ENCODE measurements at regions not wholly inside any gene's neighbourhood (a gene's known extent, or its start where the extent isn't known, plus 50 kb on each side); places are given as distances from the start of the nearest gene placed in this dataset.
"Not testable (repeated sequence)": the region's sequence is repeated elsewhere in the genome, so short reads cannot be mapped to it uniquely, and the experiment has no call there.

DNA sequence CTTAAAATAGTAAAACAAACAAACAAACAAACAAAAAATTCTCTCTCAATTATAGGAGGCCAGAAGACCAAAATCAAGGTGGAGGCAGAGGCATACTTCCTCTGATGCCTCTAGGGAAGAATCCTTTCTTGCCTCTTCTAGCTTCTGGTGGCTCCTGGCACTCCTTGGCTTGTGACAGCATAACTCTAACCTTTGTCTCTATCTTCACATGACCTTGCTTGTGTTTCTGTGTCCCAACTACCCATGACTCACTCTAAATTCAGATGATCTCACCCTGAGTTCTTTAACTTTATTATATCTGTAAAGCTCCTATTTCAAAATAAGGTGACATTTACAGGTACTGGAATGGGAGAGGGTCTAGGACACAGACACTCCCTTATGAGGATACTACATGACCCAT is 88.3 kb upstream of the ANTXRL start:
- DNase-seq (ENCODE audit: low spot score), result no peak
- H3K36me3 ChIP-seq (ENCODE audit: insufficient read depth, low read length, poor library complexity, severe bottlenecking), result no peaks in the 10 kb centered on the region
- TF ChIP-seq EZH2 (IDR thresholded peaks at IDR 0.05; ENCODE audit: borderline replicate concordance, low read depth, low read length, poor library complexity, severe bottlenecking), result no peak
- no peak for TF ChIP-seq CTCF (conservative IDR thresholded peaks at IDR 0.05; ENCODE audit: low read depth, low read length)
- intact Hi-C loops (cut with micrococcal nuclease; ENCODE audit: unreplicated experiment), result no loop called here
- H3K27me3 ChIP-seq (replicated peaks; ENCODE audit: insufficient read depth, low read depth, low read length, poor library complexity), result no peaks in the 10 kb centered on the region
- CTCF ChIA-PET, result no interaction called here
- no peaks in the 10 kb centered on the region for H3K4me1 ChIP-seq (ENCODE audit: insufficient read depth, low read length, poor library complexity, severe bottlenecking)
- no peak overlapping the region for H3K4me3 ChIP-seq (ENCODE audit: low read depth, low read length, poor library complexity, severe bottlenecking)
- no peak overlapping the region for H3K27ac ChIP-seq (ENCODE audit: low read depth, low read length, poor library complexity, severe bottlenecking)
- POLR2A ChIA-PET (ENCODE audit: low non-redundant PET), result no interaction called here
- H3K9me3 ChIP-seq (ENCODE audit: low read depth, low read length, poor library complexity, severe bottlenecking), result no peaks in the 10 kb centered on the region
- no TSS peak for BruUV-seq (replicated peaks)

- H3K27ac ChIP-seq (ENCODE audit: low read depth, low read length, poor library complexity, severe bottlenecking); H3K9me3 ChIP-seq (ENCODE audit: low read depth, low read length, poor library complexity, severe bottlenecking); CTCF ChIA-PET; DNase-seq (ENCODE audit: low spot score); POLR2A ChIA-PET (ENCODE audit: low non-redundant PET); H3K4me3 ChIP-seq (ENCODE audit: low read depth, low read length, poor library complexity, severe bottlenecking); H3K4me1 ChIP-seq (ENCODE audit: insufficient read depth, low read length, poor library complexity, severe bottlenecking); BruUV-seq (replicated peaks); H3K27me3 ChIP-seq (replicated peaks; ENCODE audit: insufficient read depth, low read depth, low read length, poor library complexity); intact Hi-C loops (cut with micrococcal nuclease; ENCODE audit: unreplicated experiment); H3K36me3 ChIP-seq (ENCODE audit: insufficient read depth, low read length, poor library complexity, severe bottlenecking): not testable (repeated sequence)
Measured at GRCh38 chr10:46202405-46202804, 84.4 kb upstream of the ANTXRL start.

DNA sequence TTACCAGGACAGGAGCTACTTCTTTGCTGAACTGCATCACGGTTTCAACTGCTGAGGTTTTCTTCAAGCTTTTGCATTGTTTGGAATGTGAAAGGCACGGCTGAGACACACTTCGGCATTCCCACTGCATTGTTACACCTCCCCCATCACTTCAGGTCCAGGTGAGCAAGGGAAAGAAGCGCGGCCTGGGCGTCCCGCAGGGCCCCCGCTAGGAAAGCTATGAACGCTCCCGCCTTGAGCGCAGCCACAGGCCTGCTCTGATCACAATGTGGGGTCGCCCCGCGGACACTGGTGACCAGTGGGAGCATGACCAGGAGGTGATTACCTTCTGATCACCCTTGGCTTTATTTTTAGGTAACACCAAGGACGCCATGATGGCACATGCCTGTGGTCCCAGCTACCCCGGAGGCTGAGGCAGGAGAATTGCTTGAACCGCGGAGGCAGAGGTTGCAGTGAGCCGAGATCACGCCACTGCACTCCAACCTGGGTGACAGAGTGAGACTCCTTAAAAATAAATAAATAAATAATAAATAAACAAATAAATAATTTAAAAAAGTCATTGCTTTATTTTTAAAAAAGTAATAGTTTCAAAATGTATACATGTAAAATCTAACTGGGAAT is 82.2 kb upstream of the ANTXRL start:
- H3K36me3 ChIP-seq (ENCODE audit: insufficient read depth, low read length, poor library complexity, severe bottlenecking); intact Hi-C loops (cut with micrococcal nuclease; ENCODE audit: unreplicated experiment); BruUV-seq (replicated peaks); CTCF ChIA-PET; DNase-seq (ENCODE audit: low spot score); H3K4me3 ChIP-seq (ENCODE audit: low read depth, low read length, poor library complexity, severe bottlenecking); H3K27me3 ChIP-seq (replicated peaks; ENCODE audit: insufficient read depth, low read depth, low read length, poor library complexity); H3K4me1 ChIP-seq (ENCODE audit: insufficient read depth, low read length, poor library complexity, severe bottlenecking); H3K9me3 ChIP-seq (ENCODE audit: low read depth, low read length, poor library complexity, severe bottlenecking); H3K27ac ChIP-seq (ENCODE audit: low read depth, low read length, poor library complexity, severe bottlenecking): not testable (repeated sequence)
- POLR2A ChIA-PET (ENCODE audit: low non-redundant PET), result interaction anchor here (0.6 kb wide), 1 partner anchor 33 kb away, joined by 3 read pairs; no protein-coding TSS in a partner anchor

DNA sequence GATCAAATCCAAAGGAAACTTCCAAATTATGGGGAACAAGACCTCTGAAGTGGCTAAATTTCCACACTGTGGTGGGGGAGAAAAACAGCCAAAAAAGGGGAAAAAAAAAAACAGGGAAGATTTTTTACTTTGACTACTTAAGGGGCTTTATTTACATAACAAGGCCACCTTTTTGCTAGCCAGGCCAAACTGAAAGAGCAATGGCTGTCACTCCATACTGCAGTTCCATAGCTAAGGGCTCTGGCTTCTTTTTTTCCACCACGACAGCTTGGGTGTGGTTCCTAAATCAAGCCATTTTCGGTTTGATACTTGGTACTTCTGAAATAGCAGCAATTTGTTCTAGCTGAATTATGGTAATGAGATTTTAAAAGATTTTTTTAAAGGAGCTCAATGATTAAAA is 76.4 kb upstream of the ANTXRL start:
- CTCF ChIA-PET; H3K36me3 ChIP-seq (ENCODE audit: insufficient read depth, low read length, poor library complexity, severe bottlenecking); DNase-seq (ENCODE audit: low spot score); H3K4me1 ChIP-seq (ENCODE audit: insufficient read depth, low read length, poor library complexity, severe bottlenecking); H3K27me3 ChIP-seq (replicated peaks; ENCODE audit: insufficient read depth, low read depth, low read length, poor library complexity); intact Hi-C loops (cut with micrococcal nuclease; ENCODE audit: unreplicated experiment); POLR2A ChIA-PET (ENCODE audit: low non-redundant PET); H3K27ac ChIP-seq (ENCODE audit: low read depth, low read length, poor library complexity, severe bottlenecking); BruUV-seq (replicated peaks); H3K9me3 ChIP-seq (ENCODE audit: low read depth, low read length, poor library complexity, severe bottlenecking); H3K4me3 ChIP-seq (ENCODE audit: low read depth, low read length, poor library complexity, severe bottlenecking): not testable (repeated sequence)

DNA sequence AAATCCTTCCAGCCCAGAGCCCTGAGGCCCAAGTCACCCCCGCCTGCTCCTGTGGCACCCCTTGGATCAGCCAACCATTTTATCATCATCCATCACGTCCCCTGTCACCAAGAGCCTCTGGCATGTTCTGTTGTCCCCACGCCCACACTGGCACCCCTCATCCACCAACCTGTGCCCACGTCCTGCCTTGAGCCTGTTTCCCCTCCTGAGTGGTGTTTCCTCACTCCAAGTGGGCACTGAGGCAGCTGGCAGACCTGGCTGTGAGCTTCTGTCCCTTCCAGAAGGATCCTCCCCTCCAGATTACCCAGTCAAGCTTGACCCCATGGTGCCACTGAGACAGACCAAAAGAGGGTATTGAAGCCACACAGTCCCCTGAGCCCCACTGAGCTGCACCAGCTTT is 71.4 kb upstream of the ANTXRL start:
- CTCF ChIA-PET, result no interaction called here
- Histone ChIP-seq H3K4me1 (ENCODE audit: insufficient read depth, low read length, poor library complexity, severe bottlenecking) (no peaks in the 10 kb centered on the region), H3K27ac (ENCODE audit: low read depth, low read length, poor library complexity, severe bottlenecking) (no peak overlapping the region), H3K36me3 (ENCODE audit: insufficient read depth, low read length, poor library complexity, severe bottlenecking) (no peaks in the 10 kb centered on the region), H3K4me3 (ENCODE audit: low read depth, low read length, poor library complexity, severe bottlenecking) (no peak overlapping the region), H3K27me3 (replicated peaks; ENCODE audit: insufficient read depth, low read depth, low read length, poor library complexity) (no peaks in the 10 kb centered on the region), H3K9me3 (ENCODE audit: low read depth, low read length, poor library complexity, severe bottlenecking) (no peaks in the 10 kb centered on the region)
- POLR2A ChIA-PET (ENCODE audit: low non-redundant PET), result no interaction called here
- no peak for DNase-seq (ENCODE audit: low spot score)
- intact Hi-C loops (cut with micrococcal nuclease; ENCODE audit: unreplicated experiment), result no loop called here
- no peak for TF ChIP-seq CTCF (conservative IDR thresholded peaks at IDR 0.05; ENCODE audit: low read depth, low read length)
- TF ChIP-seq EZH2 (IDR thresholded peaks at IDR 0.05; ENCODE audit: borderline replicate concordance, low read depth, low read length, poor library complexity, severe bottlenecking), result no peak
- no TSS peak for BruUV-seq (replicated peaks)

Data from A673 (cell line).